PC-9 (cell line): ENCODE measurements at regions not wholly inside any gene's neighbourhood (a gene's known extent, or its start where the extent isn't known, plus 50 kb on each side); places are given as distances from the start of the nearest gene placed in this dataset.
"Not testable (repeated sequence)": the region's sequence is repeated elsewhere in the genome, so short reads cannot be mapped to it uniquely, and the experiment has no call there.

Experiments
- BruUV-seq: library from RNA; stranded (reverse); fragments of 400-500 nt; replicated peaks from 2 replicates; lab custom pipeline; 2021; lab: Mats Ljungman, UMichigan
- CTCF ChIA-PET: fragments of 300-600 bp; sonication (Branson Sonifier 250); formaldehyde crosslinking; loops from one replicate; lab custom pipeline; 2022; ENCODE audit warnings: antibody characterized with exemption; lab: Charles Lee
- POLR2A ChIA-PET: fragments of 300-600 bp; sonication (Branson Sonifier 250); formaldehyde crosslinking; loops from one replicate; lab custom pipeline; 2022; ENCODE audit warnings: antibody characterized with exemption; ENCODE audit not compliant: unreplicated experiment; lab: Charles Lee
- DNase-seq, 2 experiments: peaks; one replicate each; pipeline versions ENCODE4 v3.0.0 to v3.0.0-alpha.2; 2015 to 2022; ENCODE audit warnings: mixed read lengths in 1 of 2
- H2AFZ ChIP-seq: fragments of 200-600 bp; sonication (generic); 2 replicates; pipeline ENCODE4 v1.8.1; 2017; ENCODE audit warnings: antibody characterized with exemption
- H3F3A ChIP-seq: fragments of 200-600 bp; sonication (generic); 2 replicates; pipeline ENCODE4 v1.8.1; 2017; ENCODE audit warnings: antibody characterized with exemption, mild to moderate bottlenecking, low read depth; ENCODE audit not compliant: insufficient read depth
- H3K27ac ChIP-seq: fragments of 200-600 bp; sonication (generic); 2 replicates; pipeline ENCODE4 v1.6.1; 2016; ENCODE audit warnings: mixed run types
- H3K27me3 ChIP-seq: fragments of 200-600 bp; sonication (generic); 2 replicates; pipeline ENCODE4 v1.6.1; 2016; ENCODE audit warnings: low read depth, mixed run types; ENCODE audit not compliant: insufficient read depth
- H3K36me3 ChIP-seq: fragments of 200-600 bp; sonication (generic); 2 replicates; pipeline ENCODE4 v1.6.1; 2016; ENCODE audit warnings: low read depth, mixed run types
- H3K4me1 ChIP-seq: fragments of 200-600 bp; sonication (generic); replicated peaks from 2 replicates; pipeline ENCODE4 v1.6.1; 2016; ENCODE audit warnings: mixed run types; ENCODE audit not compliant: insufficient read depth
- H3K4me2 ChIP-seq: fragments of 200-600 bp; sonication (generic); 2 replicates; pipeline ENCODE4 v1.6.1; 2017; ENCODE audit warnings: mixed run types
- H3K4me3 ChIP-seq: fragments of 200-600 bp; sonication (generic); 2 replicates; pipeline ENCODE4 v1.6.1; 2016; ENCODE audit warnings: mixed run types
- H3K79me2 ChIP-seq: fragments of 200-600 bp; sonication (generic); 2 replicates; pipeline ENCODE4 v1.6.1; 2017; ENCODE audit warnings: low read depth, mixed run types
- H3K9me2 ChIP-seq: fragments of 200-600 bp; sonication (generic); 2 replicates; pipeline ENCODE4 v1.8.1; 2017; ENCODE audit warnings: mild to moderate bottlenecking; ENCODE audit not compliant: insufficient read depth
- H3K9me3 ChIP-seq: fragments of 200-600 bp; sonication (generic); 2 replicates; pipeline ENCODE4 v1.8.1; 2016; ENCODE audit warnings: low read depth; ENCODE audit not compliant: insufficient read depth
- H4K20me1 ChIP-seq: fragments of 200-600 bp; sonication (generic); 2 replicates; pipeline ENCODE4 v1.8.1; 2017; ENCODE audit not compliant: insufficient read depth
- EZH2 ChIP-seq: fragments of 200-600 bp; sonication (generic); IDR thresholded peaks from 2 replicates; pipeline ENCODE4 v1.8.0; 2017; ENCODE audit warnings: antibody characterized with exemption, low read depth
- intact Hi-C: fragments of 100-400 bp; cut with micrococcal nuclease; formaldehyde crosslinking; loops from one replicate; pipeline ENCODE4 v1.10.0; 2022; ENCODE audit not compliant: unreplicated experiment
- TF ChIP-seq, protein P1 (sequence below): fragments of 200-600 bp; sonication (generic); conservative IDR thresholded peaks from 2 replicates; pipeline ENCODE4 v1.6.1; 2017; ENCODE audit warnings: mixed run types, antibody characterized with exemption, mild to moderate bottlenecking, moderate library complexity

DNA sequence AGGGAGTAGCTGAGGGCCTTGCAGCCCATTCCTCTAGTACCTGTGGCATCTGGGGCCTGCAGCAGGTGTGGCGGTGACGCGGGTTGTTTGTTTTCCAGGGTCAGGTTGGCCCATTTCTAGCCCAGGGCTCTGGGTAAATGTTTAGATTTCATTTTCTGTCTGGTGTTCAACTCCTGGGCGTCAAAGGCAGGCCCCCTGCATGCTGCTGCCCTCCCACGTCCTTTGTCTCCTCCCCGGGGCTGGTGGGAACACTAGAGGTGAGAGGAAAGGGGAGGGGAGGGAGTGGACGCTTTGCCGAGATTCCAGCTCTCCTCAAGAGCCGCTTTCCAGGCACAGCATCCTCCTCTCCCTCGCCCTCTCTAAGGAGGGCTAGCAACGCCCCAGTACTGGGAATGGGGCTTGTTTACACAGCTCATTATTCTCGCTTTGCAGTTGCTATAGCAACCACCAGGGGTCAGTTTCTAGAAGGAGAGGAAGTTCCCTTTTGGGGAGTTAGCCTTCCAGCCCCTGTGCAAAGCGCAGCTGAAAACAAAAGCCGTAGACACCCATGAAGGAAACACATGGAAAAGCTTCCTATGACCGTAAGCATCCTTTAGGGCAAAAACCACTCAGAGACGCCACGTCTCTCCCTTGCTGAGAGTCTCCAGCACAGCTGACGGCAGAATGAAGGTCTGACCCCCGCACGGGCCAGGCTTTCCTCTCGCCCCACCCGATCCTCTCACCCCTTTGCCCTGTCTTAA is 170.6 kb downstream of the LY86 start:
- CTCF ChIA-PET = interaction anchor here (0.5 to 0.7 kb wide), 2 partner anchors 301 to 487 kb away, joined by 3 to 10 read pairs; no protein-coding TSS in a partner anchor
- H3K27me3 ChIP-seq = no peaks in the 10 kb centered on the region
- no peak overlapping the region for H3K4me2 ChIP-seq
- H3K36me3 ChIP-seq = no peaks in the 10 kb centered on the region
- H4K20me1 ChIP-seq = no peaks in the 10 kb centered on the region
- H3K4me1 ChIP-seq = no peaks in the 10 kb centered on the region
- TF ChIP-seq EZH2 = no peak
- TF ChIP-seq, protein P1, sequence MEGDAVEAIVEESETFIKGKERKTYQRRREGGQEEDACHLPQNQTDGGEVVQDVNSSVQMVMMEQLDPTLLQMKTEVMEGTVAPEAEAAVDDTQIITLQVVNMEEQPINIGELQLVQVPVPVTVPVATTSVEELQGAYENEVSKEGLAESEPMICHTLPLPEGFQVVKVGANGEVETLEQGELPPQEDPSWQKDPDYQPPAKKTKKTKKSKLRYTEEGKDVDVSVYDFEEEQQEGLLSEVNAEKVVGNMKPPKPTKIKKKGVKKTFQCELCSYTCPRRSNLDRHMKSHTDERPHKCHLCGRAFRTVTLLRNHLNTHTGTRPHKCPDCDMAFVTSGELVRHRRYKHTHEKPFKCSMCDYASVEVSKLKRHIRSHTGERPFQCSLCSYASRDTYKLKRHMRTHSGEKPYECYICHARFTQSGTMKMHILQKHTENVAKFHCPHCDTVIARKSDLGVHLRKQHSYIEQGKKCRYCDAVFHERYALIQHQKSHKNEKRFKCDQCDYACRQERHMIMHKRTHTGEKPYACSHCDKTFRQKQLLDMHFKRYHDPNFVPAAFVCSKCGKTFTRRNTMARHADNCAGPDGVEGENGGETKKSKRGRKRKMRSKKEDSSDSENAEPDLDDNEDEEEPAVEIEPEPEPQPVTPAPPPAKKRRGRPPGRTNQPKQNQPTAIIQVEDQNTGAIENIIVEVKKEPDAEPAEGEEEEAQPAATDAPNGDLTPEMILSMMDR = peak; percentile 41; the same call in 1 of the 2 replicates
- DNase-seq = no peak
- H3K9me2 ChIP-seq = no peaks in the 10 kb centered on the region
- H3K79me2 ChIP-seq = no peaks in the 10 kb centered on the region
- no peak overlapping the region for H2AFZ ChIP-seq
- no peaks in the 10 kb centered on the region for H3F3A ChIP-seq
- H3K9me3 ChIP-seq = no peaks in the 10 kb centered on the region
- POLR2A ChIA-PET = interaction anchor here (0.7 kb wide), 1 partner anchor 16 kb away, joined by 3 read pairs; no protein-coding TSS in a partner anchor
- no peak overlapping the region for H3K4me3 ChIP-seq
- intact Hi-C loops = no loop called here
- no TSS peak for BruUV-seq
- no peak overlapping the region for H3K27ac ChIP-seq

DNA sequence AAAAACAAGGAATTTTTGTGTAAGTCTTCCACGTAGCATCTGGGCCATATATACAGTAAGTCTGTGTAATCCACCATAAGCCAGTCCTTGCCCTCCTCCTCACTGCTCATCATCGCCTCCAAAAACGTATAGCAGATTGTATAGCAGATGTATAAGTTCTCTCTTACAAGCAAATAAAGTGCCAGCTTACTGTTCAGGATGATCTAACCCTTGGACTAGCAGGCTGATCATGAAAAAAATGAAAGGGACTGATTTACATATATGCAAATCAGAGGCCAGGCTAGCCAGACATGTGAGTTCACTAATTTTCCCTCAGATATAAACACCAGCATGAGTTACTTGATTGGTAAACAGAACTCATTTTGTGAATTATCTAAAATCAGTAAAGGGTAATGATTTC is 171.5 kb downstream of the LY86 start:
- ChIA-PET CTCF (no interaction called here), POLR2A (interaction anchor here (0.6 kb wide), 1 partner anchor 205 kb away, joined by 5 read pairs; no protein-coding TSS in a partner anchor)
- no peaks in the 10 kb centered on the region for H3K79me2 ChIP-seq
- no peaks in the 10 kb centered on the region for H3K4me1 ChIP-seq
- BruUV-seq = no TSS peak
- H3K36me3 ChIP-seq = no peaks in the 10 kb centered on the region
- no peaks in the 10 kb centered on the region for H4K20me1 ChIP-seq
- no peak overlapping the region for H3K27ac ChIP-seq
- no peaks in the 10 kb centered on the region for H3K27me3 ChIP-seq
- no peak for DNase-seq
- H3K4me2 ChIP-seq = no peak overlapping the region
- intact Hi-C loops = no loop called here
- H2AFZ ChIP-seq = no peak overlapping the region
- TF ChIP-seq, protein P1 = no peak
- TF ChIP-seq EZH2 = no peak
- no peaks in the 10 kb centered on the region for H3K9me3 ChIP-seq
- no peak overlapping the region for H3K4me3 ChIP-seq
- H3F3A ChIP-seq = no peaks in the 10 kb centered on the region
- H3K9me2 ChIP-seq = no peaks in the 10 kb centered on the region

DNA sequence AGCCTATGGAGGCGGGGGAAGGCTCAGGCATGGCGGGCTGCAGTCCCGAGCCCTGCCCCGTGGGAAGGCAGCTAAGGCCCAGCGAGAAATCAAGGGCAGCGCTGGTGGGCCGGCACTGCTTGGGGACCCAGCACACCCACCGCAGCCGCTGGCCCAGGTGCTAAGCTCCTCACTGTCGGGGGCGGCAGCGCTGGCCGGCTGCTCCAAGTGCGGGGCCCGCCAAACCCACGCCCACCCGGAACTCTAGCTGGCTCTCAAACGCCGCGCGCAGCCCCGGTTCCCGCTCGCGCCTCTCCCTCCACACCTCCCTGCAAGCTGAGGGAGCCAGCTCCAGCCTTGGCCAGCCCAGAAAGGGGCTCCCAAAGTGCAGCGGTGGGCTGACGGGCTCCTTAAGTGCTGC is 174.0 kb downstream of the LY86 start:
- H3K4me3 ChIP-seq, H3K9me2 ChIP-seq, H3K4me1 ChIP-seq, DNase-seq, H3K4me2 ChIP-seq, H3K27ac ChIP-seq, POLR2A ChIA-PET, H4K20me1 ChIP-seq, H3K27me3 ChIP-seq, intact Hi-C loops, H3K36me3 ChIP-seq, H3K9me3 ChIP-seq, H3K79me2 ChIP-seq, H2AFZ ChIP-seq, BruUV-seq, H3F3A ChIP-seq: not testable (repeated sequence)
- CTCF ChIA-PET = interaction anchor here (0.6 kb wide), 1 partner anchor 28 kb away, joined by 9 read pairs; no protein-coding TSS in a partner anchor
